SKM-1 (cell line): ENCODE measurements at regions not wholly inside any gene's neighbourhood (a gene's known extent, or its start where the extent isn't known, plus 50 kb on each side); places are given as distances from the start of the nearest gene placed in this dataset.
"Not testable (repeated sequence)": the region's sequence is repeated elsewhere in the genome, so short reads cannot be mapped to it uniquely, and the experiment has no call there.

ENCODE experiments used
- DNase-seq: peaks from one replicate; lab custom pipeline; 2025; ENCODE audit not compliant: unreplicated experiment; lab: John Stamatoyannopoulos, UW

- DNase-seq = no peak
Measured at GRCh38 chr10:28188526-28188925, 114.3 kb downstream of the MPP7 start.

DNA sequence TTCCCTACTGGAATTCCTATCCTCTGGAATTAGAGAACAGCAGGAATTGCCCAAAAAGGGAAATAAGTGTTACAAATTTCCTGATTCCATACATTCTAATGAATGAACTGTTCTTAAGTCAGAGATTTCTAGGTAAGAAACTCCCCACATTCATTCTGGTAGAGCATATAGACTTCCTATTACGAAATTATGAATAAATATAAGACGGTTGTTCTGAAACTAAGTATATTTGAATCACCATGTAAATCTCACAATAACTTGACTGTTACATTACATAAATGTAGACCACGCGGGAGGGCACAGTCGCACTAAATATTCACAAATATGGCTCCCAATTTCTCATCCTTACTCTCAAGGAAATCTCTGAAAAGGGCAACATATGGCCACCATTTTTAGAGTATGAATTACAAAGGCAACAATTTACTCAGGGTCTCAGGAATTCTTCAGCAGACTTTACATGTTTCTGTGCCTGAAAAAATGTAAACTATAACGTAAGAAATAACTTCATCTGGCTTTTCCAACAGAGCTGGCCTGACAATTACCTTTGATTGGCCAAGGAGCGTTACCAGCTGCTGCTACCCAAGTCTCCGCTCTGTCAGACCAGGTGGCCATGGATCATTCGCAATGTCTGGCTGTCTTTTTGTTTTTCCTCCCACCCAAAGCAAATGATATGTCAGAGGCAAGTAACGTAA lies 115.8 kb downstream of the MPP7 start:
- no peak for DNase-seq

- DNase-seq = no peak
Measured at GRCh38 chr10:28186461-28186860, 116.4 kb downstream of the MPP7 start.

DNA sequence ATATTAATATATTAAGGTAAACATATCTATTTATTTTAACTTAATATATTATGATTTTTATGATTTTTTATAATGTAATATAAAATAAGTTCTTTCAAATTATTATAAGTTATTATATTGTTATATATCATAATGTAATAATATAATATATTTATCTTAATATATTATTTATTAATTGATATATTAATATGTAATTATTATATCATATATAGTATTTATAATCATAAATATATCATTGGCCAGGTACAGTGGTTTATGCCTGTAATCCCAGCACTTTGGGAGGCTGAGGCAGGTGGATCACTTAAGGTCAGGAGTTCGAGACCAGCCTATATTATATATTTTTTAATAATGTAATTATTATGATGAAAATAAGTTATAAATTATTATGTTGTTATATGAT lies 118.1 kb downstream of the MPP7 start:
- DNase-seq = no peak

- DNase-seq = no peak
Measured at GRCh38 chr10:28181478-28182096, 121.3 kb downstream of the MPP7 start.

GRCh38 chr10:28180654-28181053 lies 122.2 kb downstream of the MPP7 start:
- no peak for DNase-seq

- no peak for DNase-seq
Measured at GRCh38 chr10:28179743-28180099, 123.1 kb downstream of the MPP7 start.

DNA sequence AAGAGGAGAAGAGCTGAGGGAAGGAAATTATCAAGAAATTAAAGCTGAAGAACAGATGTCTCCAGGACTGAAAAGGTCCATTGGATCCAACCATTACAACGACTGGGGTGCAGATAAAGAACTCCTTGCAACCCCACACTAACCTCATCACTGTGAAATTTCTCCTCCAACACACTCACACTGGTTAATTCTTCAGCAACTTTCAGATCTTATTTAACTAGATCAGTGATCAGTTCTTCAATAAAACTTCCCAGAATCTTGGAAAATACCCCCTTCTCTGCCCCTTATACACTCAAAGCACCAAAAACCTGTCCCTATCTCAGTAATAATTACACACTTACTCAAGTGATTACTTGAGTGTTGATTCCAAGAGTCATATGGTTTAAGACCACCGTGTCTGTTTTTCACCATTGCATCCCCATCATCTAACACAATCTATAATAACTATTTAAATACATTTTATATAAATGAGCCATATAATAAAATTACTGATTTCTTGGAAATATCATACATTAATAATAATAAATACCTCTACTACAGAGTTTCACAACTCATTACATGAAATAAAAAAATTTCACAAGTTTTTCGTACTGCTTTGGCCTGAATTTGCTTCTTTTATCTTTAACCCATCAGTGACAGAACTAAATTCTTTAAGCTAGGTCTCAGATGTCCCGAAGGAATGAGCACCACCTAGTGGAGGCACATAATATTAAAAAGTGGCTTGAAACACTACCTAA lies 123.7 kb downstream of the MPP7 start:
- no peak for DNase-seq

DNA sequence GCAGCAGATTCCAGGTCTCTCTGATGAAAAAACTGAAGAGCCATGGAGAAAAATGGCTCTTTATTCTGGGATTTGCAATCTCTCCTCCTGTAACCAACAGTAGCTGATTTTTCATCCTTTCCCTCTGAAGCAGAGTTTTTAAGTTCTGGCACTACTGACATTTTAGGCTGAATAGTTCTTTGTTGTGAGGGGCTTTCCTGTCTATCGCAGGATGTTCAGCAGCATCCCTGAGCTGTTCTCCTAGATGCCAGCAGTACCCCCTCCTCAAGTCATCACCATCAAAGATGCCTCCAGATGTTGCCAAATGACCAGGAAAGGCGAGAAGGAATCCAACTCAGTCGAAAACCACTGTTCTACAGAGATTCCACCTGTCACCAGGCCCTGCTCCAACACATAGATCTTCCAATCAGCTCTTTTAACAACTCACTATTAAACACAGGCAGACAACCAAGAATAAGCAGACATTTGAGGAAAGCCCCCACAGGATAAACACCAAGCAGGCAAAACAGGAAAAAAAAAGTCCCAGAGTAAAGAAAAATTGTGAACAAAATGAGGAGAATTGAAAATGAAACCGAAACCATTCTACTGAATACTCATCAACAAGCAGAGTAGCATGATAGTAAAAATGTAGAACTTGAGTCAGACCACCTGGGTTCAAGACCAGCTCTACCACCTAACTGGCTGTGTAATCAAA lies 124.8 kb downstream of the MPP7 start:
- DNase-seq = no peak

GRCh38 chr10:28176498-28176897 lies 126.4 kb downstream of the MPP7 start:
- not testable (repeated sequence) for DNase-seq

- no peak for DNase-seq
Measured at GRCh38 chr10:28172223-28172610, 130.6 kb downstream of the MPP7 start.

GRCh38 chr10:28171468-28172222 lies 131.2 kb downstream of the MPP7 start:
- DNase-seq = no peak

DNA sequence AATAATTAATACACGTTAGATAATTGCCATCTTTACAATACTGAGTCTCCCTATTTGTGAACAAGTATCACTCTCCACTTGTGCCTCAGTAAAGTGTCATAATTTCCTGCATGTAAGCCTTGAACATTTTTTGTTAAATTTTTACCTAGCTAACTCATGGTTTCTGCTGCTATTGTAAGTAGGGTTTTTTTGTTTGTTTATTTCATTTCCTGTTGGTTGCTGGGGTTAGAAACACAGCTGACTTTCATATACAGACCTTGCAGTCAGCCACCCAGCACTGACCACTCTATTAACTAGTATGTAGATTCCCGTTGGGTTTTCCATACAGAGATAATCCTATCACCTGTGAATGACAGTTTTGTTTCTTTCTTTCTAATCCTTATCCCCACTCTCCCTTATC lies 133.3 kb downstream of the MPP7 start:
- DNase-seq = no peak

DNA sequence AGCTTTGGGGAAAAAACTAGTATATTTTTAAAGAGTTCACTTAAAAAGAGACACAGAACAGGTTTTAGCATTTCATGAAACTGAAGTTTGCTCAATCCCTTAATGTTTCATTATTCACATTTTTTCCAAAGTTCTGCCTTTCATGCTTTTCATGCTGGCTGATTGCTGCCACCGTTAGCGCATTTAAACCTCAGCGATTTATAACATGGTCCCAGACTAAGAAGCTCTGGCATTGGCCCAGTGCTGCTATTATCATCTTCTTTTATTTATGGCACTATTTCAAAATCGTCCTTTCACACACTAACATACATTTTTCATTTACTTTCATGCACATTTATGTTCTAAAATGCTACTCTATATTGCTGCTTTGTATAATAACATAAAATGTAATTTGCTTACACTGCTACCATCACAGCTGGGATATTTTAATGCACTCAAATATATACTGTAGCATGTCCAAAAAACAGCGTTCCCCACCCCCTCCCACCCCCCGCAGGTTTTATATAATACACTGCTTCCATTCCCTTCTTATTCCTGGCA lies 141.9 kb downstream of the MPP7 start:
- DNase-seq = no peak

DNA sequence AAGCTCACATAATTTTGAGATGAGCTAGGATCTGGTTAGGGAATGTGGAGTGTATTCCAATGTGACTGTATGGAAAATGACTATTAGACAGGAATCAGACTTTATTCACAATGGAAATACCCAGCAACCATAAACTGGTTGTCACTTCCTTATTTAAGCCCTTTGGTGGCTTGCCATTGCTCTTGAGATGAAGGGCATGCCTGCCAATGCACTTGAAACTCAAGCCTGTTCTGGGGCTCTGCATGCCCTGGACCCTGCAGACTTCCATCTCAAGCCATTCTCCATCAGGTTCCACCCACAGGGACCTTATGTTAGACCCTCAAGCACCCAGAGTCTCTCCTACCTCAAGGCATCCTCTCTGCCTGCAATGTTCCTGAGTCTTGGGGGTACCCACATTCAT lies 145.5 kb downstream of the MPP7 start:
- DNase-seq = no peak

- no peak for DNase-seq
Measured at GRCh38 chr10:28155726-28156125, 147.1 kb downstream of the MPP7 start.

- DNase-seq = no peak
Measured at GRCh38 chr10:28151636-28152035, 151.2 kb downstream of the MPP7 start.

- DNase-seq = no peak
Measured at GRCh38 chr10:28149746-28150145, 150.9 kb upstream of the ODAD2 start.

DNA sequence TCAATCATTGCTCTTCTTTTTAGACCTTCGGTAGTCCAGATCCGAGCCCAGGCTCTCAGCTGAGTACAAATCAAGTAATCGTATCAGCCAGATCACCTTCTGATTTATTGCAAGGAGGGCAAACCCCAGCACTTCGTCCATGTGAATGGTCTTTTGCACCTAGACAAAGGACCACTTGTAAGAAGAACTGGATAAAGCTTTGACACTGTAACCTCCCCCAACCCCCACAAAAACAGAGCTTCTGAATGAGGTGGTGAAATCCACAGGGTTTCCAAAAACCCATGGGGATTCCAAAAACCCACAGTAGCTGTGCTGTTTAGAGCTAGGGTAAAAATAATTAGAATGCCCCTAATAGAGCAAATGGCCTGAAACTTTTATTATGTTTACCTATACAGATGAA lies 148.8 kb upstream of the ODAD2 start:
- DNase-seq = no peak

DNA sequence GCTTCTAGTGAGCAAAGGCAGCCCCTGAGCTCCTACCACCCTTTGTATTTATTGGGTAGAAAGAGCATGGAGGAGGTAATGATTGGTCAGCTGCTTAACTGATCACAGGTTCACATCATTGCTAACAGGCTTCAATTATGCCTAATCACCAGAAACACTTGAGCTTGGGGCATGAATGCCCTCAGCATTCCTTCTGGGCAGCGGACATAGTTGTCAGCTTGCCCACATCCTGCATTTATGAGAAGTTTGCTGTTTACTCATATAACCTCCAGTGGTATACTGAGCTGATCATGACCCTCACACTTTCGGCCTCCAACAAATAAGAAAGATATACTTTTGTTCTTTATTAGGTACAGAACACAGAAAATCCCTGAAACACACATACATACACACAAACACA lies 140.3 kb upstream of the ODAD2 start:
- DNase-seq = no peak
